HG03135 (cell line): ENCODE measurements at regions not wholly inside any gene's neighbourhood (a gene's known extent, or its start where the extent isn't known, plus 50 kb on each side); places are given as distances from the start of the nearest gene placed in this dataset.

Experiments
- ATAC-seq: cut with Tn5 transposase; IDR thresholded peaks from one replicate; pipeline ENCODE4 v1.9.1; 2021; ENCODE audit warnings: mild to moderate bottlenecking, moderate library complexity; ENCODE audit not compliant: unreplicated experiment

DNA sequence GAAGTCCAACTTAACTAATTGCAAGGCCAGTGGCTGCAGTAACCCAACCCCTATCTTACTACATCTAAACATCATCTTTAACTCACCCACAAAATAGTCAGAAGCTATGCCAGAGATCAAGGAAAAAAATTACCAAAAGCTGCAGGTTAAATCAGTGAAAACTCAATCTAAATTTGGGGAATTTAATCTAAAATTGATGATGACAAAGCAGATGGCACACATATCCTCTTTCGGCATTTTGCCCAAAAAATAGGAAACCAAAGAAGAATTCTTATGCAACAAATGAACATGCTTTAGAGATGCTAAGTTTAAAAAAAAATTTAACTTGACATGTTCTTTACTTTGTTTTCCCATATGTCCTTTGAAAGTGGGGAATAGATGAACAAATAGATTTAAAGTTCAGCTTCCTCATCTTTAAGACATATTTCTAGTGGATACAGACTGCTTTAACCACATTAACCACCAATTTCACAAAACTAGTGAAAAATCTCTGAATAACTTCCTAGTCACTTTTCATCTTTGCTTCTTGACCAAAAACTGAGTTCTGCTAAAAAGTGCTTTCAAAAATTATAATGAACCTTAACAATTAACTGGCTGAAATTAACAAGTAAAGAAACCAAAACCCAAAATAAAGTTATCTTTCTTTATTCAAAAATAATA lies 74.3 kb upstream of the CCDC150 start:
- no peak for ATAC-seq

DNA sequence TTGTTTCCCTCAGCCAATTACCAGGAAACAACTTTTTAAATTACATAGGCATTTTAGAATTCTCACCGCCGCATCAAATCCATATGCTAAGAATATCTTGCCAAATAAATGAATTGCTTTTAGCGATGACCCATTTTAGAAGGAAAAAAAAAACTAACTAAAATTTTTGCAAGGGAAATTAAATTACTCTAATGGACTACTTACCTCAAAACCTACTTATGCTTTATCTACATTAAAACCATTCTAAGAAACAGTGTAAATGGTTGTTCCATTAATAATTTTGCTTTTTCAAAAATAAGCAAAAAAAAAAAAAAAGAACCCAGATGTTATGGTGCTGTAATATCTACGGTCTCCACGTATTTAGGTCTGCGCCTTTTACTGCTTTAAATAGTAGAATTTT lies 73.5 kb upstream of the CCDC150 start:
- ATAC-seq = no peak

DNA sequence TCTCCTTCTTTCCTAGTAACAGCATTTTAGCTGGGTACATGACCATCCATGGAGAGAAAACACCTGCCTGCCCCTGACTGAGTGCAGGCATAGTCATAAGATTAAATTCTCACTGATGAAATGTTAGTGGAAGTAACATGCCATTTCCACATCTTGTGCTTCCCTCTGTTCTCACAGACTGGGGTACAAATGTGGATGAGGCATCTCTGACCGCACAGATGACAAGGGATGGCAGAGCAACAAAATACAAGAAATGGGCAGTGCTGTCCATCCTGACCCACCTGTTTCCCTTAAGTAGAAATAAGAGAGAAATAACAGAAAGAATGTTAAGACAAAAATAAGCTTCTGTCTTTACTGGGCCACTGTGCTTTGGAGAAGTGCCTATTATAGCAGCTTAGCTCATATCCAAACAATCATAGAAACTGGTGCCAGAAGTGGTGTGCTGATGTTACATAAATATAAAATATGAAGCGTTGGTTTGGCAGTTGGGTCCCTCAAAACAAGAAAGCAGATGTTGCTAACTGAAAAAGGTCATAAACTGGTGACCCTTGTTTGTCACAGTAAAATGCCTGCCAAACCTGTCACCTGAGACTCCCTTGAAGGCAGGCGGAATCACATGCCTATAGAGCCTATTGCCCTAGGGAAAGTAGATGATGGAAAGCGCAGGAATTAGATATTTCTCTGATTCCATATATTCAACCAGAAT lies 72.4 kb upstream of the CCDC150 start:
- no peak for ATAC-seq

DNA sequence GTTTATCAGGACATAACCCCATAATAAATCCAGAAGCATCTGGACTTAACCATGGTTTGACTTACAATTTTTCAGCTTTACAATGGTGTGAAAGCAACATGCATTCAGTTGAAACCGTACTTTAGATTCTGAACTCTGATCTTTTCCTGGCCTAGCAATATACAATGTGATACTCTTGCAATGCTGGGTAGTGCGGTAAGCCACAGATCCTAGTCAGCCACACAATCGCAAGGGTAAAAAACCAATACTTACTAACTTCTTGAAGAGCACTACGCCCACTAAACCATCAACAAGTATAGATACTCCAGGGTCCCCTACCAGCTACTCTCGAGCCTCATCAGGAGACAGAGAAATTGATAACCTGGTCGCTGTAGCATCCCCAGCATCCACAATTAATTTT lies 71.0 kb upstream of the CCDC150 start:
- ATAC-seq = no peak

- ATAC-seq = no peak
These were observed 54.6 kb upstream of the CCDC150 start for GRCh38 chr2:196584903-196585302.

DNA sequence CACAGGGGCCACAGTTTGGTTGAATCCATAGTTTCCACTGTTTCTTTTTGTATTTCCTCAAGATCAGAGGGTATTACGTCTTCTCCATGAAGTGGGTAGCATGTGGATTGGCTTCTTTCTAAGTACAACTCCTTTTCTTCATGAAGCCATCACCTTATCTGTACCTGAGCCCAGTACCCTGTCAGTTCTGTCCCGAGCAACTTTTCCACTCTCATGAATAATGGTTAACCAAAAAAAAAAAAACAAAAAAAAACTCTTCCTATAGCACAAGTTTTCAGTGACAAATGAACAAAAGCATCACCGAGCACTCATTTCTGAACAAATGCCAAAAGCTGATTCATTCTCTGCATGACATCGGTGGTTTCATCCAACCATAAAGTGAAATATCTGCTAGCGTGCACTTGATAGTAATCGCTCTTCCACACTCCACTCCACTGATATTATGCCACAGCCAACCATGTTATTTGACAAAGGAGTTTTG lies 53.0 kb upstream of the CCDC150 start:
- ATAC-seq = no peak

DNA sequence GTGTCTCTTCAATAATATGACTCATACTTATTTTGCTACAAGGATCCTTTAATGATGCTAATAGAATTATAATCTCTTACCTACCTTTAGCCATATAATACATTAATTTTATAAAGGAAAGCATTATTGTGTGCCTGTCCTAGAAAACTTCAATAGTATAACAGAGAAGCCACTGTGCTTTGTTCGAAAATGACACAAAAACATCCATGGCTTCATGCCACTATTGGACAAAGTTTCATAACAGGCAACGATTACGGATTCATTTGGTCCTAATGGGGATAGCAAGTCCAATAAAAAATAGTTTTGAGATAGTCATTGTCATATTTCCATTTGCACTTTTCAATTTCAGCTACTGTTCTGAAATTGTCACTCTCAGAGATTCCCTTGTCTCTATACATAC lies 52.5 kb upstream of the CCDC150 start:
- ATAC-seq = no peak

DNA sequence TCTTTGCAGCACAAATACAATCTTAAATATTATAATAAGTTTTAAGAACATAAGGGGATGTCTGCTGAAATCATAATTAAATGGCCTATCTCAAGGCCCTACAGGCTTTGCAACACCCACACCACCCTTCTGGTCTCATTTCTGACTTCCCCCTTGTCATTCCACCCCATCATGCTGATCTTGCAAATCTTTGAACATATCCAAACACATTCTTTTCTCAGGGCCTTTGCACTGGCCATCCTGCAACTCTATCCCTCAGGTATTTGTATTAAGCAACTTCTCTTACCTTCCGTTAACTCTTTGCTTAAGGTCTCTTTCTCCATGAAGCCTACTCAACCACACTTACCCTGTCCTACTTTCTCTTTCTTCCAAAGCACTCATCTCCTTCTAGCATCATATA lies 51.8 kb upstream of the CCDC150 start:
- ATAC-seq = no peak

DNA sequence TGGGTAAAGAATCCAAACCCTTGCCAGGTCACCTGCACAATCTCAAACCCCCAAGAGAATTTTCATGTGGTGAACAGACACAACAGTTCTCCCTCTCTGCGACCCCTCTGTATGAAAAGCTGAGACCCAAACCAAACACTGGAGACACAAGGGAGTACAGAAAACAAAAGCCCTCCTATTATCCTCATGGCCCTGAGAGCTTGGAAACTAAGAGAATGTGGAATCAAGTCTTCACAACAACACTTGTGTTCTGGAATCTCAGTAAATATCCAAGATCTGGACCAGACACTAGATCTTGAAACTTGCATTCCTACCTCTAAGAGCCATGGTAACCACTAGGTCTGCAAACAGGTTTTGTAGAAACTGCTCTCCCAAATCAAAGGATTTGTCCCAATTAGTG lies 50.1 kb upstream of the CCDC150 start:
- ATAC-seq = no peak
